ENCODE measurements at regions not wholly inside any gene's neighbourhood (a gene's known extent, or its start where the extent isn't known, plus 50 kb on each side); places are given as distances from the start of the nearest gene placed in this dataset.

DNA sequence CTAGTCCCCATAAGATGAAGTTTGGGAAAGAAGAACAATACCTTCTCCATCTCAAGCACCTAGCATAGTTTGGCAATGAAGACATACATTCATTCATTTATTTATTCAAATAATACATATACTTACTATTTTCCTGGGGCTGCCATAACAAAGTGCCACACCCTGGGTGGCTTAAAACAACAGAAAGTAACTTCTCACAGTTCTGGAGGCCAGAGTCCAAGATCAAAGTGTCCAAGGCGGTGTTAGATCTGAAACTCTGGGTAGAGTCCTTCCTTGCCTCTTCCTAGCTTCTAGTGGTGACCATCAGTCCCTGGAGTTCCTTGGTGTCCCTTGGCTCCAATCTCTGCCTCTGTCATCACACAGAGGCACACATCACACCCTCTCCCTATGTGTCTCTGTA lies 112.1 kb upstream of the IGSF21 start:
- no peak for TF ChIP-seq POLR2A (IDR thresholded peaks at IDR 0.05; ENCODE audit: low read length)
- no peak for TF ChIP-seq GATA1 (IDR thresholded peaks at IDR 0.05; ENCODE audit: low read depth, low read length)

All from erythroblast (primary cell).